Umbilical cord (tissue), 1 donor: ENCODE measurements at regions not wholly inside any gene's neighbourhood (a gene's known extent, or its start where the extent isn't known, plus 50 kb on each side); places are given as distances from the start of the nearest gene placed in this dataset.
"Not testable (repeated sequence)": the region's sequence is repeated elsewhere in the genome, so short reads cannot be mapped to it uniquely, and the experiment has no call there.

Source experiments
- DNase-seq: peaks from one replicate; pipeline ENCODE4 v3.0.0-alpha.2; 2015; ENCODE audit warnings: low spot score

DNA sequence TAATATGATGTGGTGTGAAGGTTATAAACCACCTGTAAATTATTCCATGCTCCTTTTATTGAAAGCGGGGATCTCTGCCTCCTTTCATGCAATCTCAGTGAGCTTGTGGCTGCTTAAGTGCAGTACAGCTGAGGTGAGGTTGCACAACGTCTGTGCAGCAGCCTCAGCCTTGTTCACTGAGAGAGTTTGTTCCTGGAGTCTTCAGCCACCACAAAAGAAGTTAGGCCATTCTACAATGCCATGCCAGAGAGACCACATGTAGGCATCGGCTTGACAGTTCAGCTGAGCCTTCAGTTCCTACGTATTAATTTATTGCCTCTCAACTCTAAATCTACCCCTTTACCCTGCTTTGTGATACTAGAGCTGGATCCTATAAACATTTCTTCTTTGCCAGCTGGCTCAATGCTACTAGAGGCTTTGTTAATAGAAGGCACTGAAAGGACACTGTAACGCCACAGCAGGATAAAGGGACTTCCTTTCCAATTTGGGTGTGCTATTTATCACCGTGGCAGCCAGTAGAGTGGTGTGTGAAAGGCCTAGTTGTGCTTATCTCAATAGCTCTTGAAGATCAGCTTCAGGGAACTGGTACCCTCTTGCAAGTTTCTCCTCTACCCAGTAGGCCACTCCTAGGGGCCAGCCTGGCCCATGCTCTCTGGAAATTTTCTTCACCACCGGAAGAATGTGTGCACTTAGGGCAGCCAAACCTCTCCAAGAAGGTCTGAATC lies 337.7 kb downstream of the IPO8 start:
- DNase-seq = no peak

GRCh38 chr12:30345744-30346471 lies 349.8 kb downstream of the IPO8 start:
- no peak for DNase-seq

GRCh38 chr12:30330565-30330964 lies 365.1 kb downstream of the IPO8 start:
- DNase-seq = no peak

GRCh38 chr12:30329281-30329680 lies 366.4 kb downstream of the IPO8 start:
- DNase-seq = no peak

DNA sequence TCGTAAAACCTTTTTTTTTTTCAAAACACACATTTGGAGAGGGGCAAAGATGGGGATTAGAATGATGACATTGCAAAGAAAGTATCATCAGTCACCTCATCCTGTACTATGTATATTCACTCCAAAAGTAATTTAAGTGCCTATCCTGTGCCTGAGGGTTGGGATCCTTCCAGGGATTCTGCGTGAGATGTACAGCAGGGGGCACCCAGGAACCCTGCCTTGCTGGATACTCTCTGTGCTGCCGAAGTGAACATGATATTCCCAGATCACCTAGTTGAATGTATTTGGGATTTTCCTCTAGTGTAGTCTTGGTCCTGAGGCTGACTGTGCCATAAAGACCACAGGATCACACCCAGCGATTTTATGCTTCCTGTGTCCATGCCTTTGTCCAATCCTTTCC lies 372.7 kb downstream of the IPO8 start:
- DNase-seq = no peak

- no peak for DNase-seq
Observed at GRCh38 chr12:30320561-30320960, 375.1 kb downstream of the IPO8 start.

- DNase-seq = no peak
Observed at GRCh38 chr12:30314506-30315100, 381.1 kb downstream of the IPO8 start.

DNA sequence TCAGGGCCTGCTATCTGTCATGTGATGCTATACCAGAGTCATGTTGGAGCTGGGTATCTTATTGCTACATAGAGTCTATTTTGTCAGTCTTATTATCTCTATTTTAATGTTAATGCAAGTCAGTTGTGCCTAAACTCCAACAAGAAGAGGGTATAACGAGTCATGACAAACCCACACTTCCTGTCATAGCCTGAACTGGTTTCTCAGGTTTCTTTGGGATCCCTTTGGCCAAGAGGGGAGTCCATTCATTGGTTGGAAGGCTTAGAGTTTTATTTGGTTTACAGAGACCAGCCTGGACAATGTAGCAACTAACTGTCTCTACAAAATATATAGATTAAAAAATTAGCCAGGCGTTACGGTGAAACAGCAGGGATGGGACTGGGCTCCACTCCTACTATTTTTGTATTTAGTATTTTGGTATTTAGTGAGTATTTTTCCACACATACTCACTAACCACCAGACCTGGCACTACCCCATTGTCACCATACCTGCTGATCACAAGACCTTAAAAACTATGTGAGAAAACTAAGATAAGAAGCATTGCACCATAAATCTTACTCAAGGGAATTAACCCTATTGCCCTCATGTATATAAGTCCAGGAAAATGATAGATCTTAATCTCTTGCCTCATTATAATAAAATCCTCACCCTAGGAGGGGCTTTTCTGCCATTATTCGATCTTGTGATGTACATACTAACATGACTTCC lies 387.5 kb downstream of the IPO8 start:
- DNase-seq = no peak

- no peak for DNase-seq
Observed at GRCh38 chr12:30304528-30304927, 391.1 kb downstream of the IPO8 start.

DNA sequence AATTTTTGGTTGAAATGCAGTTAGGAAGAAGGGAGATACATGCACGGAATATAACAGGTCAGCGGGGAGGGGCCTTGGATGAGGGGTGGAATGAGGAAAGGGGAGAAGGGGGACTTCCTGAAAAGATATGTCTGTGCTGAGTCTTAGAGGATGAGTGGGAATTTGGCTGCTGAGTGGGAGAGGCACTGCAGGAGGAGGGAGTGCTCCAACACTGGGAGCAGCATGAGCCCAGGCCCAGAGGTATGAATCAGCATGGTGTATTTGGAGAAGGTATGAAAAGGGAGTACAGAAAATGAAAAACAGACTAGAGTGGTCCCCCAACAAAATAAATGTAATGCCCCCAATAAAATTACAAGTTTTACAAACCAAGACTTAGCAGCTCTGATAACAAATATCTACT lies 394.4 kb downstream of the IPO8 start:
- DNase-seq = no peak

- no peak for DNase-seq
Observed at GRCh38 chr12:30296486-30296885, 399.2 kb downstream of the IPO8 start.

GRCh38 chr12:30286345-30286926 lies 409.2 kb downstream of the IPO8 start:
- DNase-seq = peak; percentile 19

- no peak for DNase-seq
Observed at GRCh38 chr12:30278401-30278800, 417.3 kb downstream of the IPO8 start.

DNA sequence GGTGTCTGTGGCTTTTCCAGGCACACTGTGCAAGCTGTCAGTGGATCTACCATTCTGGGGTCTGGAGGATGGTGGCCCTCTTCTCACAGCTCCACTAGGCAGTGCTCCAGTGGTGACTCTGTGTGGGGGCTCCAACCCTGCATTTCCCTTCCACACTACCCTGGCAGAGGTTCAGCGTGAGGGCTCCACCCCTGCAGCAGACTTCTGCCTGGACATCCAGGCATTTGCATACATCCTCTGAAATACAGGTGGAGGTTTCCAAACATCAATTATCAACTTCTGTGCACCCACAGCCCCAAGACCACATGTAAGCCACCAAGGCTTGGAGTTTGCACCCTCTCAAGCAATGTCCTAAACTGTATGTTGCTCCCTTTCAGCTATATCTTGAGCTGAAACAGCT lies 423.2 kb downstream of the IPO8 start:
- not testable (repeated sequence) for DNase-seq

- no peak for DNase-seq
Observed at GRCh38 chr12:30269496-30269895, 426.2 kb downstream of the IPO8 start.

DNA sequence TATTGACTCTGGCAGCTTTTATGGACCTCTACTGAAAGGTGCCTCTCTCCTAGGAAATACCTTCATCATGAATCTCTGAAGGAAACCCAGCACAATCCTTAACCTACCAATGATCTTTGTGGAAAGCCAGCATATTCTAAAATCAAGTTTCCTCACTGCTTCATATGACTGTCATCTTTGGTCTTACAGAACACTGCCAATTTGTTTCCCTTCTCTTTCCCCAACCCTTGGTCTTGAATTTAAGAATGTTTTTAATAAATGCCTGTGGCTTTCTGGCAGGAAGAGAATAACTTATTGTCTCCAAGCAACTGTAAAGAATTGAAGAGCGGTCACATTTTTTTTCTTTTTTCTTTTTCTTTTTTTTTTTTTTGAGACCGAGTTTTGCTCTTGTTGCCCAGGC lies 427.6 kb downstream of the IPO8 start:
- DNase-seq = no peak

GRCh38 chr12:30263434-30263833 lies 432.2 kb downstream of the IPO8 start:
- no peak for DNase-seq

- DNase-seq = no peak
Observed at GRCh38 chr12:30257618-30258017, 438.1 kb downstream of the IPO8 start.

DNA sequence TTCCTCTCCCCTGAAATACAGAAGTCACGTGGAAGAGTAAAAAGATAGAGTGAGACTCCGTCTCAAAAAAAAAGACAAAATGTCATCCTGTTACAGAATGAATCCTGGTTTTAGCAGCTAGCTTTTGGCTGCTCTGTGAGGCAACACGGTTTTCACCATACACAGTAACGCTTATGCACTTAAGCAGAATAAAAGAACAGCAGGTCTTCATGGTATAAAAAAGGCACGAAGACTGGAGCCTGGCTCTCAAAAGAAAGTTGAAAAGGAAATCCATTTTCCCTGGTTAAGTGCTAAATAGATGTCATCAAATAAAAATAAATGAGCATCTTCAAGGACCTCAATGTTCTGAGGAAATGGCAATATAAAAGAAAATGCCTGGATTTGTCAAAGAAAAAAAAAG lies 444.1 kb downstream of the IPO8 start:
- DNase-seq = no peak

- DNase-seq = no peak
Observed at GRCh38 chr12:30243426-30243825, 452.2 kb downstream of the IPO8 start.

GRCh38 chr12:30219047-30219446 lies 435.3 kb upstream of the TMTC1 start:
- DNase-seq = no peak

GRCh38 chr12:30218073-30218472 lies 434.3 kb upstream of the TMTC1 start:
- no peak for DNase-seq
